Kidney tubule cell (primary cell): ENCODE measurements at regions not wholly inside any gene's neighbourhood (a gene's known extent, or its start where the extent isn't known, plus 50 kb on each side); places are given as distances from the start of the nearest gene placed in this dataset.
"Not testable (repeated sequence)": the region's sequence is repeated elsewhere in the genome, so short reads cannot be mapped to it uniquely, and the experiment has no call there.

Experiments
- DNase-seq: peaks from one replicate; pipeline ENCODE4 v3.0.0-alpha.2; 2018; ENCODE audit warnings: low spot score

GRCh38 chr10:10038348-10038747 is 979.3 kb upstream of the CELF2 start:
- DNase-seq: no peak

DNA sequence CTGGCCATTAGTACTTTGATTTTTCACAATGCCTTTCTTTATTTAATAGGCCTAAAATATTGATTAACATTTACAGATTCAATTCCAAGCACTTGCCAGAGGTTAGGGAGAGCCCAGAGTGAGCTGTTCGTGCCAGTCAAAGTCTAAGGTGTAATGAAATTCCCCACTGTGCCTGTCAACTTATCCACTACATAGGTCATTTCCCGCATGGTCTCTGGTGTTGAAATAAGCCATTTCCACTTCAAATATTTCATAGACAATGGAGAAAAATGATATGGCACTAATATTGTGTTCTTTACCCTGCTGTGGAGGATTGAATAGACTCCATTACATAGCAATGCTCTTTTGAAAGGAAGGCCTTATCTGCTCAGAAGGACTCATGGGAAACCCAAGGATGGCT is 978.1 kb upstream of the CELF2 start:
- no peak for DNase-seq

- no peak for DNase-seq
Observed at GRCh38 chr10:10043083-10043482, 974.6 kb upstream of the CELF2 start.

GRCh38 chr10:10044922-10045764 is 972.5 kb upstream of the CELF2 start:
- DNase-seq: no peak

DNA sequence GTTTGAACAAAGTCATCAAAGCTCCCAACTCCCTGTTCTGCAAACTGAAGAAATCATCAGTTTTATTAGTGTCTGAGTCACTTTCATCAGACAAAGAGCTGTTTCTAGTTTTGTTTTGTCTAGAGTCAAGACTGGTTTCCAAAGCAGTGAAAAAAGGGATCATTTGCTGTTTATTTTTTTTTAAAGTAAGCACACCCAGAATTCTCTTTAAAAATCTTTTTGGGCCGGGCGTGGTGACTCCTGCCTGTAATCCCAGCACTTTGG is 972.0 kb upstream of the CELF2 start:
- no peak for DNase-seq

GRCh38 chr10:10047426-10047825 is 970.2 kb upstream of the CELF2 start:
- DNase-seq: no peak

- DNase-seq: no peak
Observed at GRCh38 chr10:10053051-10053450, 964.6 kb upstream of the CELF2 start.

DNA sequence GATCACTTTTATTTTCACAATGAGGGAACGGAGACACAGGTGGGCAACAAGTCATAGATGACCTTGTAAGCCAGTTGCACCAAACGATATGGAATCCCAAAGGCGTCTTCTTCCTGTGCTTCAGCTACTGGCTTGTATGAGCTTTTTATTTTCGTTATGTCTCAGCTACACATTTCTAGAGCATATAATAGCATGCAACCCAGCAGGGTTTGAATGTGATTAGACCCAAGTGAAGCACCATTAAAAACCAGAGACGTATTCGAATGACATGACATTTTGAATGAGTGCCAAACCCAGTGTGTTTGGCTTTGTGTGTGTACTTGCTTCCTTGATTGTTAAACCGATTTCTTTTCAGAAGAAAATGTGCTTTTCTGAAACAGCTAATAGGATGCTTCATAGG is 963.2 kb upstream of the CELF2 start:
- DNase-seq: no peak

DNA sequence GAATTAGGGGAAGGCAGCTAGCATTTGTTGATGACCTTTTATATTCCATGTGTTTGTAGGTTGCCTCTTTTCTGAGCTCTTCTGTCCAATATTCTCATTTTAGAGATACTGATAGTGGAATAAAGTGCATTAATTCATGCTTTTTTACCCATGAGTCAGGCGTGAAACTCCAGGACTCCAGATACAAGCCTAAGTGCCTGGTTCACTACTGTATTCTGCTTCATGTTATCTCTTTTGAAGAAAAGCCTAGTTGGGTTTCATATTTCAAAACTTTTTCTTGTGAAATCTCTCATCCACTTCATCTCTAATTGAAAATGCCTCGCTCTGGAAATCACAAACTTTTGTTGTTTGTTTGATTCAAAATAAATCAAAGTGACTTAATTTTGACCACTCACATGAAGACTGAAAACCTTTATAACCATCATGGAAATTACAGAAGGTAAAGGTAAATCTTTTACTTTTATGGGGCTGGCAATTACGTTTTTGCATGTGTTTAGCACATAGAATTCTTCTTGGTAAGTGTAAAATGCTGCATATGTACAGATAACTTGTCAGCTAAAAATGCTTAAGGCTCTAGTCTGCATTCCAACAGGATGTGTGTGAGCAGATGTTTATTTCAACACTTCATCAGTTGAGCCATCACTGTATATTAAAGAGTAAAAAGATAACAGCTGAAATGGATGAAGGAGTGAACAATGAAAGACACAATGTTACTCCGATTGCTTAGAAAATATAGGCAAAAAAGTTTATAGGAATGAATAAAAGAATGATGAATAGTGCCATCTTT is 961.8 kb upstream of the CELF2 start:
- no peak for DNase-seq

DNA sequence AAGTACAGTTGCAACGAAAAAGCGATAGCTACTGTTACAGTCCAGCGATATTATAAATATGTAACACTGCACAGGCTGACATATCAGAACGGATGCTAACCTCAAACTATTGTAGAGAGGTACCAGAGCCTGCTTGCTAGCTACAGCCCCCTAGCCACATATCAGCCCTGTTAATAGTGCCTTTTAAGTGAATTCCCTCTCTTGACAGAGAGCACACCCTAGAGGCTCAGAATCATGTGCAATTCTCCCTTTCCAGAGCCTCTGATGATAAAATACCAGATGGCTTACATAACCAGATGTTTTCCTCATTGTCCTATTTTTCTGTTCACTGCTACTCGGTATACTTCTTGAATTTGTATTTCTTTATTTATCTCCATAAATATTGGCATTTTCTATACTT is 960.7 kb upstream of the CELF2 start:
- no peak for DNase-seq

DNA sequence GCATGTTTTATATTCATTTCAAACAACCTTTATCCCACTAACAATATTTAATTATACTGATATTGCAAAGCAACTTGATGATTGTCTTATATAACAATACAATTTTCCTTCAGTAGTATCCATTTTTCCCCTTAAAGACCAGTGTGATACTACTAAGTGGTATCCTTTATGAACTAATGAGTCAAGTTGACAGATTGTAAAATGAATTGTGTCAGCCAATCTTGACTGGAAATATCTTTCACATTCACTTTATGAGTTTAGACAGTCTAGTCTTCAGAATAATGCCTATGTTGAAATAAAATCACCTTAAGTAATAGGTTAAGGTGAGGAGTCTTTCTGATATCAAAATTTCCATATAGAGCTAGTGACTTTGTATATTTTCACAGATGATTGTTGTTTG is 950.0 kb upstream of the CELF2 start:
- no peak for DNase-seq

GRCh38 chr10:10074847-10075246 is 942.8 kb upstream of the CELF2 start:
- DNase-seq: not testable (repeated sequence)

DNA sequence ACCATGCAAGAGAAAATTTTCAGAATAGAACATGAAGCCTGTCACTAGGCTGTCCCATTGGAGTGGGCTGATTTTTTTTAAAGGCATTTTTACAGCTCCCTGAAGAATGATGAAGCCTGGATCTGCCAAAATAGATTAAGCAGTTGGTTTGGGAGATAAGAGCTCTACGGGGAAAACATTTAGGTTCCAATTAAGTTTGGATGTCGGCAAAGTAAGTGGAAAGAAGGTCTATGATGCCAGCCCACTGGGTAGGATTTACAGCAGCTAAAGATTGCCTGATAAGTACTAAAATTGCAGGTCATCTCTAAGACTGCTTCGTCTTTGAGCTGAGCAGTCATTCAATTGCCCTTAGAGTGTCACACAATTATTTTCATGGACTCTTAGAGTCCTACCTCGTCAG is 939.2 kb upstream of the CELF2 start:
- DNase-seq: no peak

DNA sequence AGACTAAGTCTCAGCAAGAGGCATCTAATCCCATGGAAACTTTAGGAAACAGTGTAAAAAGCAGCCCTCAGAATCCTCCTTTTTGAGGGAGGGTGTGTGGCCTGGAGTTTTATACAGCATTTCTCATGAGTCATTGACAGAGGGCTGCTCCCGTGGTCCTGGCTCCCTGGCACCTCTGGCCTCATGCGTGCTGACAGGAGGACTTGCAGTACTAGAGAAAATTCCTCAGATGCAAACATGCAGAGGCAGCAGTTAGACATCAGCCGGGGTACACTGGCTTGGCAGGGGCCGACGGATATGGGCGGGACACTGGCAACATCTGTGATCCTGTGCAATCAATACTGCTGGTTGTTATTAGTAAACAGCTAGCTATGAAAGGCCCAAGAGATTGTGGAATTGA is 925.1 kb upstream of the CELF2 start:
- no peak for DNase-seq

DNA sequence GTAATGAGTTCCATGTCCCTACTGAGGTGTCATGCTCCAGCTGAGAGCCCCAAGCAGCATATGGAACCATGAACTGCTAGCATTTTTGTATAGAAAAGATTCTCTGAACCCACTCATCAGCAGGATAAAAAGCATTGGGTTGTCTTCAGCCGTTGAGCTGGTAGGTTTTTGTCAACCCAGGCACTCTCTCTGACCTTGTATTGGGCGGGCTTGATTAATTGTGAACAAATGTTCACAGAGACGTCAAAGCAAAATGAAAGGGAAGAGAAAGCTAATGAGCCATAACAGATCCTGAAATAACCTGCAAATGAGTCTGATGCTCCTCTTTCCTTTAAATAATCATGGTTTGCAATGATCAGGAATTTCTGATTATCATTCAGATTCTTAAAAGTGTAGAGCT is 924.7 kb upstream of the CELF2 start:
- no peak for DNase-seq

DNA sequence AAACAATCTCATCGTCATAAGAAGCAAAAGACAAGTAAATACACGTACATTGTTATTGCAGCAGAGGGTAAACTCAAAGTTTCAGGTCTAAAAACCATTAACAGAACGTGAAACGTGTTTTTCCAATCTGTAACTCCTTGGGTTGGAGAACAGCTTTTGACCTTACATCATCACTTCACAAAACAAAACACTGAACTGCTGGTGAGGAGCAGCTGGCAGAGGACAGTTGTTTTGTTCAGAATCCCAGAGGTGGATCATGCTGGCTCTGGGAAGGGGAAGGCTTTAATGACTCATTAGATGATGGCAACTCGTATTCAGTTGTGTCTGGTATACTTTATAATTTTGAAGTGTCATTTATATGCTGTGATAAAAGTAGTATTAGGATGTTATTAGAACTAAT is 923.0 kb upstream of the CELF2 start:
- no peak for DNase-seq

DNA sequence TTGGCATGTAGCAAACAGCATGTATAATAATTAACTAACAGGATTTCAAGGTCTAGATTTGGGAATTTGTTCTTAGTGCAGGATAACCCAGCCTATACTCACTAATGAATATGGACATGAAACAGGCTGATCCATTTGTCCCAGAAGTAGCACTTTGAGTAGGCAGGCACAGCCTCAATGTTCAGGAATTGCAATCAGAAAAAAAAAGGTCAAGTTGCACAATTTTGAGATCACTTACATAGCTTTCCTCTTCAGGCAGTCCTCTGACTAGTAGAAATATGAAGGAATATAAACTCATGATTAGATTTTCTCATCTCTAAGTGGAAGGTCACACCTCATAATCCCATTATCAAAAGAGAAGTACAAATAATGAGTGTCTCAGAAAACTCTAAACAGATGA is 921.4 kb upstream of the CELF2 start:
- DNase-seq: no peak

GRCh38 chr10:10096898-10097297 is 920.8 kb upstream of the CELF2 start:
- DNase-seq: no peak

DNA sequence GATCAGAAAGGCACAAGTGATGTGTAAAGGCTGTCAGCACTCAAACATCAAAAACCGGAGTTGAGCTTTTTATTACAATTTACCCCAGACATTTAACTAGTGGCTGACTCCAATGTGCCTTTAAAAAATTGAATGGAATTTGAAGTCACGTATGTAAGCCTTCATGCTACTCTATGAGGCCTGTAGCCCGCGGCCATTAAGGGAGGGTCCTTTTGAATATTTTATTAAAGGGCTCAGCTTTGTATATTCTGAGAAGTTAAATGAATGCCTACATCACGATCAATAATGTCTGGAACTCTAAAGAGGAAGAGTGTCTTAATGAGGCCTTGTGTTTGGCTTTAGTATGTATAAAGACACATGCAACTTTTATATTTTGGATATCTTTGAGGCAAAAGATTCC is 916.6 kb upstream of the CELF2 start:
- DNase-seq: no peak

GRCh38 chr10:10110844-10111490 is 906.7 kb upstream of the CELF2 start:
- DNase-seq: no peak

GRCh38 chr10:10118131-10118530 is 899.5 kb upstream of the CELF2 start:
- DNase-seq: no peak

DNA sequence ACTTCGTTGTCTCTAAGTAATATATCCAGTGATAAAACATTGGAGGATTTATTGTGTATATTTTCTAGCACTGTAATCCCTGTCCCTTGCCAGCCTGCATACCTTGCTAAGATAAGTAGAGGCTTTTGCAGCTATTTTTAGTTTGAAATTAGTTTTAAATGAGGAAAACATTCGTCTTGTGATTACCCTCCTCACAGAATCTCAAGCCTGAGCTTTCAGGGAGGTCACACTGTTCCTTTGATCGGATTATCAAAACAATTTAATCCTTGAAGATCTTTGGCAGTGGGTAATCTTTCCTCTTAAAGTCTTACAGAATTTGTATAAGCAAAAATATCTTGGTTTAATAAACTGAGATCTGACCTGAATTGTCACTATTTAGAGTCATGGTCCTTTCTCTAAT is 897.0 kb upstream of the CELF2 start:
- no peak for DNase-seq

DNA sequence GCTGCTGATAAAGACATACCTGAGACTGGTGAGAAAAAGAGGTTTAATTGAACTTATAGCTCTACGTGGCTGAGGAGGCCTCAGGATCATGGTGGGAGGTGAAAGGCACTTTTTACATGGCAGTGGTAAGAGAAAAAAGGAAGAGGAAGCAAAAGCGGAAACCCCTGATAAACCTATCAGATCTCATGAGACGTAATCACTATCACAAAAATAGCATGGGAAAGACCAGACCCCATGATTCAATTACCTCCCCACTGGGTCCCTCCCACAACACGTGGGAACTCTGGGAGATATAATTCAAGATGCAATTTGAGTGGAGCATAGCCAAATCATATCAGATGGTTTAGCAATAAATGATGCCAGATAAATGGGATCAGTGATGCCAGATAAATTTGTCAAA is 892.0 kb upstream of the CELF2 start:
- no peak for DNase-seq
